Fibroblast of upper back skin (primary cell): ENCODE measurements at regions not wholly inside any gene's neighbourhood (a gene's known extent, or its start where the extent isn't known, plus 50 kb on each side); places are given as distances from the start of the nearest gene placed in this dataset.

Experiments used
- DNase-seq: peaks from one replicate; pipeline ENCODE4 v3.0.0-alpha.2; 2013

GRCh38 chr6:154885214-154885613 lies 109.9 kb upstream of the TIAM2 start:
- no peak for DNase-seq

DNA sequence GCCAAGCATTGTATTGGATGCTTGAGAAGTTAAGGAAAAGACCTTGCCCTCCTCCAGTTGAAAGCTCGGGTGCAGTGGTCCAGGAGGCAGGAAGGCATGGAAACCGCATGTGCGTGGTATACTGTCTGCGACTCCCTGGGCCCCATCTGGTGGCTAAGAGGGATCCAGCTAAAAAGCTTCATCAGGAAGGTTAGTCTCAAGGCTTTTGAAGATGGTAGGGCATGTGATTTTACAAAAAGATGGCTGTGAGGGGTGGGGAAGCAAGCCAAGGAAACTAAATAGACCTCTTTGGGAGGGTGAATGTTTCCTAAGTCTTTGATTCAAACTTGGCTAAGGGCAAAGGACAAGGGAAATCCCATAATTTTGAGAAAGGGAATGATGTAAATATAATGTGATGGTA lies 109.1 kb upstream of the TIAM2 start:
- DNase-seq: no peak

- DNase-seq: no peak
These were observed 108.6 kb upstream of the TIAM2 start for GRCh38 chr6:154886471-154886870.

DNA sequence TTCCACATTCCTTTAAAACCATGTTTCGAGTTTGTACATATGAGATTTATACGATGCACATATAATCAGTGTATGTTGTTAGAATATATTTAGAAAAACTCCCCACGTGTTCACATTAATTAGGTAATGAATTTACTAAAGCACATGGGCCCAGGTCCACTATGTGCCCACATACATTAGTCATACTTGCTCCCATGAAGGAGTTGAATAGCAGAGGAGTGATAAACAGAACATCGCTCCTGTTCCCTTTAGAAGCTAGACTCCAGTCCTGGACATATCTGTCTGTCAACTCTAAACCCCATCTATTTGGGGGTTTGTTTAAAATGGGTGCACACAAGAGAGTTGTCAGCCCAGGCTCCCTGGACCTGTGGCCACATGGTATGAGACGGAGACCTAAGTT lies 108.1 kb upstream of the TIAM2 start:
- no peak for DNase-seq

DNA sequence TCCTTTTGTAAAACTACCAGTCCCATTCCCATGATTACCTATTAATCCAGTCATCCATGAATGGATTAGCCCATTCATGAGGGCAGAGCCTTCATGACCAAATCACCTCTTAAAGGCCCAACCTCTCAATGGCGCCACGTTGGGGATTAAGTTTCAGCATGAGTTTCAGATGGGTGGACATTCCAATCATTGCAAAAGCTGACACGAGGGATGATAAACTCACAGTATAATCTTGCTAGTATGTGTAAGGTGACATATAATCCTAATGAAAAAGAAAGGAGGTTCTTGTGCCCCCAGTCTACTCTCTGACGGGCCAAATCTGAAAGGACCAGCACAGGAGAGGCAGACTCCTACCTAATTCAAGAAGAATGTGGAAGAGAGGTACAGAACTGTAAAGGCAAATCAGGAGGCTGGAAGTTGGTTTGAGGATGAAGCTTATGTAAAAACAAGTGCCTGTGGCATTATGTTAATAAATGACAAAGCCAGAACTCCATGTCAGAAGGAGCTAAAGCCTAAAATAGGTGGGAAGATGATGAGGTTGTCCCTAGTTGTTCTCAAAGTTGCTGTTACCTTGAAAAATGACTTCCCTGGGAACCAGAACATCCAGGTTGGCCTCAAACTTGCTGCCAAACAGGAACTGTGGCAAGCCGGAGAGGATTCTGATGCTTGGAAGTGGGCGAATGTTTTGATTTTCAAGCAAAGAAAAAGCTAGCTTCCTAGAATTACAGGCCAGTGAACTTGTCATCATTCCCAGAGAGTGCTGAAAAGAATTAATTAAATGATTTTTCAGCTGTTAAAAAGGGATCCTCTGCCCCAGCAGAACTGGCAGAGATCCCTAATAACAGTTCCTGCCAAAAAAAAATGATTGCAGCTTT lies 106.5 kb upstream of the TIAM2 start:
- no peak for DNase-seq

DNA sequence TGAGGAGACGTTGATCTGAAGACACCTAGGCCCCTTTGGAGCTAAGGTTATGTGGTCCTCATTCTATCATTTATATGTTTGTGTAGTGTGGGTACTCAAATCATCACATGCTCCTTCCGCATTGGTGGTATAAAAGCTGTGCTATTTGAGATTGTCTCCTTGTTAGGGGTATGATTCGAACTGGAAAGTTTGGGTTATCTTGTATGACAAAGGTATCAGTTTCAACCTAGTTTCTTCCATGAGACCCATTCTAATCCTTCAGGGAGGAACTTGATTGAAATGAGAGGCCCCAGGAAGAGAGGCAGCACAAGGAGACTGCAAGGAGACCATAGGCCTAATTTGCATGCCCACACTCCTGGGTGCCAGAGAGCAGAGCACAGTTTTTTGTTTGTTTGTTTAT lies 104.2 kb upstream of the TIAM2 start:
- no peak for DNase-seq

DNA sequence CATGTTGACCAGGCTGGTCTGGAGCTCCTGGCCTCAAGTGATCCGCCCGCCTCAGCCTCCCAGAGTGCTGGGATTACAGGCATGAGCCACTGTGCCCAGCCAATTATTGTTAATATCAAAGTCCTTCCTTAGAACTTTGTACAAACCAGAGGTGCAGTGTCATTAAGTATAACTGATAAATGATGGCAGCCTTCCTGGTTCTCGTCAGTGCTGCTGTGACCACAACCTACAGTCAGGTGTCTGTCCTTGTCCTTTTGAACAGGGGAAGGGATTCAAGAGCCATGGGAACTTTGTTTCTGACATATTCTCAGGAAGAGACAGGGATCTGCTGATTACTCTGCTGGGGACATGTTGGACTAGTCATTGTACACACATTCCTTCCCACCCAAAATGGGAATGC lies 103.2 kb upstream of the TIAM2 start:
- DNase-seq: no peak

- DNase-seq: peak; percentile 46
These were observed 101.2 kb upstream of the TIAM2 start for GRCh38 chr6:154893917-154894316.

DNA sequence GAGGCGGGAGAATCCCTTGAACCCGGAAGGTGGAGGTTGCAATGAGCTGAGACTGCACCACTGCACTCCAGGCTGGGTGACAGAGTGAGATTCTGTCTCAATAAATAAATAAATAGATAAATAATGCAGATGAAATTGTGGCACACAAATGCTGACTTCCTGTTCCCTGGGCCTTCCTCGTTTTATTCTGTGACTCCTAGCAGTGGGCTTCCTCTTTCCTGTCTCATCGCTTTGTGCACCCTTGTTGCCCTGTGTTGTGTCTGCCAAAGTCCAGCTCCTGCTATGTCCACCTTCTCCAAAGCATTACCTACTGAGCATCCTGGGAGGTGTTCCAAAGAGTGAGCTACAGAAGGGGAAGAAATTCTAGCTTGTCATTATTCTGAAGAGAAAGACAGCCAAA lies 100.2 kb upstream of the TIAM2 start:
- DNase-seq: no peak

DNA sequence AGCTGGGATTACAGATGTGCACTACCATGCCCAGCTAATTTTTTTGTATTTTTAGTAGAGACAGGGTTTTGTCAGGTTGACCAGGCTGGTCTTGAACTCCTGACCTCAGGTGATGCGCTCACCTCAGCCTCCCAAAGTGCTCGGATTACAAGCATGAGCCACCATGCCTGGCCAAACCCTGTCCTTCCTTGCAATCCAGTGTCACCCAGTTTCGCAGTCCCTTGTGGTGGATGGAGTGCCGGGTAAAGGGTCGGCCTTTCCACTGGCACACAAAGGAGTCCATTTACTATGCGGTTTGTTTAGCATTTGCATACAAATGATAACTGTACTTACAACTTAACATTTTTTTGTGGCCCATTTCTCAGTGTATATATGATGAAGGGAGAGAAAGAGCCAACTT lies 99.3 kb upstream of the TIAM2 start:
- no peak for DNase-seq

DNA sequence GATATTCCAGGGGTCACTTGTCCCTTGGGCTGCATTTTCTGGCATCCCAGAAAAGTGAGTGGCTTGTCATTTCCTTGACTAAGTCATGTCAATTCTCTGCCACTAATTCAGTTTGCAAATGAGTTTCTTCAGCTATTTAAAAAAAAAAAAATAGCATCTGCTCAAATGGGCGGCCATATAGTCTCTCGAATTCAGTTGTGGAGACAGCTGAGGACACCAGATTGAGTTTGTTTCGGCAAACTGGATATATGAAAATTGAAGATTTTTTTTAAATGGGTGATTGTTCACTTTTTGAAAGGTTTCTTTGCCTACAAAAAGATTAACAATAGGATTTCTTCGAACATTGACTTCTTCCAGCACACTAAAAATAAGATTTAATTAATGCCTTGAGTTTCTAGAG lies 96.3 kb upstream of the TIAM2 start:
- no peak for DNase-seq

DNA sequence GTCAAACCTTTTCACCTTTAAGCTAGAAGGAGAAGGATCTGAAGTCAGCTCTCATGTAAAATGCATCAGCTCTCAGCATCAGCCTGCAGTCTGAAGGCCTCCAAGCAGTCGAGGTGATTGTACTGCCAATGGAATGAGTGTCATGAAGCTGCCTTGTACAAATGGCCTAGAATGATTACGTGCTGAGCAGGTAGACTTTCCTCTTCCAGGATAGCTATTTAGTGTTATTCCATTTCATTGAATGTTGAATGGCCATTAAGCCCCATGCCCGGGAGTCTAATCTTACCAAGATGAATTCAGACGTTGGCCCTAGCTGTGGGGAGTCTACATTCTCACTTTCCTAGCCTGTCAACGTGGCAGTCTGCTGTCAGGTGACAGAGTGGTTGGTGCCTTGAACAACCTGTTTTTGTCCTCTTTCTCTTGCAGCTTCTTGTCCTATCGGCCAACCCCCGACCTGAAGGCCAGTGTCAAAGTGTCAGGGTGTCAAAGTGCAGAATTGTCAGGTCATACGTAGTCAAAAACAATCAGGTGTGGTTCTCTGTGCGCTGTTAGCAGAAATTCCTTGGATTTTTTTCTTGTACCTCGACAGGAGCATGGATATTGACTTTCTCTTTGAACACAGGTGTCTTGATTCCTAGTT lies 95.2 kb upstream of the TIAM2 start:
- DNase-seq: no peak

GRCh38 chr6:154901876-154902552 lies 93.1 kb upstream of the TIAM2 start:
- DNase-seq: no peak

DNA sequence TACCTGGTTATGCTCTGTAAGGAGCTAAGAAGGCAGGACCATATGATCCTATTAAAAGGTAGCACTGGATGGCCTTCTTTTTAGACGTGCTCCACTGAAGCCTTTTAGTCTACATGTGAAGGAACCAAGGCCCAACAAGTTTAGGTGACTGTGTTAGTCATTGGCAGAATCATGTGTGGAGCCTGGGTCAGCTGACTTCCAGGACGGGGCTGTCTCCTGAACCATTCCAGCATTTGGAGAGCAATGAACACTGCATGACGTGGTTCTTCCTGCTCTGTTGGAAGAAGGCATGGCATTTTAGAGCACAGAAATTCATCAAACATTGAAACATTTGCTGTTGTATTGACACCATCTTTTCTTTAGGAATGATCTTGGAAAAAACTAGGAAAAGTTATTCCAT lies 87.8 kb upstream of the TIAM2 start:
- DNase-seq: peak; percentile 18

- no peak for DNase-seq
These were observed 86.4 kb upstream of the TIAM2 start for GRCh38 chr6:154908723-154909122.

DNA sequence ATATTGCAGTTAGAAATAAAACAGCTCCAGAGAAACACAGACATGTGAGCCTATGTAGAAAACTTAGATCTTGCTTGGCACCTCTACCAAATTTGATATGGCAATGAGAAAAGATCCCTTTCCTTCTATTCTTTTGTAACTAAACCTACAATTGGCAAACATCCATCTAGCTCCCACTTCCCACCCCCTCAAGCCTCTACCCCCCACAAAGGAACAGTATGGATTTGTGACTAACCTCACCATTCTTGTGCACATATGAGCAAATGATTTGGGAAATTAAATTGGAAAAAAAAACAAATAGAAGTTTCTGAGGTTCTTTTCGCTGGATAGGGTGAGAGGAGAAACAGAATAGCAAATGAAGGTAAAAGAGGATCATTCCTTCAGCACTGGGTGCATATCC lies 85.8 kb upstream of the TIAM2 start:
- DNase-seq: peak; percentile 58

DNA sequence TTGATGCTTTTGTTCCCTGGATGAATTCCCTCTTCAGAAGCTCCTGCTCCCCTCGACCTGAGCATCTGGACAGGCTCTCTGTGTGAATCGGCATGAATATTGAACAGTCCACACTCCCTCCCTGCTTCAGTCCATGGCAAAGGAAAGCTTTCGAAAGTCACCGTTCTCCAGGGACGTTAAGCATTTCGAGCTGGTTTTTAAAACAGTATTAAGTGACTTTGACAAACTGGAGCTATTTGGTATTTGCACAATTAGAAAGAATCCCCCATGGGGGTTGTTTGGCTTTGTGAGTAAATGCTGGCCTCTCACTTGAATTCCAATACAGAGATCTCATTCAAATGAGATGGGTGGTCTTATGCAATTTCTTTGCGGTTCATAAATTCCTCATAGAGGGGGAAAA lies 85.3 kb upstream of the TIAM2 start:
- DNase-seq: peak; percentile 92

GRCh38 chr6:154914288-154914687 lies 80.8 kb upstream of the TIAM2 start:
- DNase-seq: no peak

DNA sequence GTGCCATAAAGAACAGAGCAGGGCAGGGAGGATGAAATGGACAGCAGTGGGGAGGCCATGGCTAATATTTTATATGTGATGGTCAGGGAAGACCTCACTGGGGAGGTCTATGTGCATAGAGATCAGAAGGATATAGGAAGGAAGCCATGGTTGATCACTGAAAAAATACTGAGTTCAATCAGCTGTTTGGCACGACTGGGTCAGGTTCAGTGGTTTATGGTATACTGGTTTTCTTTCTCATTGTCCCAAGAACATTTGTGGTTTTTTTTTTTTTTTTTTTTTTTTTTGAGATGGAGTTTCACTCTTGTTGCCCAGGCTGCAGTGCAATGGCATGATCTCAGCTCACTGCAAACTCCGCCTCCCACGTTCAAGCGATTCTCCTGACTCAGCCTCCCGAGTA lies 78.3 kb upstream of the TIAM2 start:
- no peak for DNase-seq

DNA sequence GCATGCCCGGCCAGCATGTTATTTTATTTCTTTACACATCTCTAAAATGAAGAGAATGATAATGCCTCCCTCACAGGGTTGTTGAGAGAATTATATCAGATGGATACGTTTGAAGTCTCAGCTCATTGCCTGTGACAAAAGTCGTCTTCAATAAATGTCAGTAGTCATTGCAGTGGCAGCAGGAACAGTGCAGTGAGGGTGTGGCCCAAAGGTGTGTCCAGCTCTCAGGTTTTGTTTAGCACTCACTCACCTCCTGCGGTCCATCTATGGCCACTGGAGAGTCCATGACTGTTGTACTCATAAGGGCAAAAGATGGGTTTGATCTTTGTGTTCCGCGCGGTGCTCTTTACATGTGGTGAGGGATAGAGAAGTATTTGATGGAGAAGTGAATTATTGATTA lies 77.2 kb upstream of the TIAM2 start:
- no peak for DNase-seq

GRCh38 chr6:154919806-154920205 lies 75.3 kb upstream of the TIAM2 start:
- DNase-seq: no peak

- peak; percentile 38 for DNase-seq
These were observed 74.5 kb upstream of the TIAM2 start for GRCh38 chr6:154920495-154921200.

DNA sequence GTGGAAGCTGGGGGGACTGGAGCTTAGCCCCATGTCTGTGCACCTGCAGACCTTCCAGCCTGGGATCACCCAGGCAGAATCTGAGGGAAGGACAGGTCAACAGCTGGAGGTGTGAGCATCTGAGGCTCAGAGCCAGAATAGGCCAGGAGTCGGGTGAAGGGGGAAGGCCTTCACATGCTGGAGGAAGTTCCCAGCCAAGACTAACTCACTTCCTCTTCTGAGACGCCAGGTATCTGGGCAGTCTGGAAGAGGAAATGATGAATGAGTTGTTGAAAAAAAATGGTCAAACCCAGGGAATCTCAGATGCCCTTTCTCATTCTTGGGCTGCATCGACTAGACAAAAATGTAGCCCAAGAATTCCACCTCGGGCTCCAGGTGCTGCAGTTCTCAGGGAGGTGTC lies 73.6 kb upstream of the TIAM2 start:
- DNase-seq: peak; percentile 6
